A673 (cell line): ENCODE measurements at regions not wholly inside any gene's neighbourhood (a gene's known extent, or its start where the extent isn't known, plus 50 kb on each side); places are given as distances from the start of the nearest gene placed in this dataset.

Experiments used
- CTCF ChIP-seq: fragments of 300-800, 200-600 bp; sonication (generic); conservative IDR thresholded peaks from 2 replicates; pipeline ENCODE4 v1.5.1; 2017; ENCODE audit warnings: low read depth, mild to moderate bottlenecking, antibody characterized with exemption, low read length, moderate library complexity, mixed read lengths
- EZH2 ChIP-seq: fragments of 200-600 bp; sonication (generic); IDR thresholded peaks from 2 replicates; pipeline ENCODE4 v1.6.1; 2017; ENCODE audit warnings: borderline replicate concordance, low read depth, mild to moderate bottlenecking, mixed read lengths, antibody characterized with exemption, low read length; ENCODE audit not compliant: poor library complexity, severe bottlenecking

GRCh38 chr18:10374636-10375293, 79.7 kb upstream of the APCDD1 start:
- no peak for TF ChIP-seq CTCF
- TF ChIP-seq EZH2, result no peak
